HepG2 (cell line): ENCODE measurements at regions not wholly inside any gene's neighbourhood (a gene's known extent, or its start where the extent isn't known, plus 50 kb on each side); places are given as distances from the start of the nearest gene placed in this dataset.

Experiments
- HCFC1 ChIP-seq: fragments of 150-350 bp; IDR thresholded peaks from 2 replicates; pipeline ENCODE4 v1.6.1; 2014; ENCODE audit warnings: low read depth, low read length
- JARID2 ChIP-seq: sonication (generic); formaldehyde crosslinking; IDR thresholded peaks from 2 replicates; pipeline ENCODE4 v1.8.1; 2023; ENCODE audit warnings: missing genetic modification reagents, inconsistent platforms; ENCODE audit not compliant: insufficient replicate concordance
- KMT2A ChIP-seq: sonication (generic); formaldehyde crosslinking; IDR thresholded peaks from 2 replicates; pipeline ENCODE4 v1.4.0; 2020; ENCODE audit warnings: missing genetic modification reagents
- RAD21 ChIP-seq: fragments of 450-650 bp; formaldehyde crosslinking; IDR thresholded peaks from 2 replicates; pipeline ENCODE4 v1.5.0; 2020; ENCODE audit warnings: mild to moderate bottlenecking
- ZNF124 ChIP-seq: sonication (generic); formaldehyde crosslinking; IDR thresholded peaks from 2 replicates; pipeline ENCODE4 v1.4.0; 2020; ENCODE audit warnings: missing genetic modification reagents
- TF ChIP-seq, protein P1 (sequence below): sonication (generic); formaldehyde crosslinking; IDR thresholded peaks from 2 replicates; pipeline ENCODE4 v1.4.0; 2020; ENCODE audit warnings: missing genetic modification reagents, borderline replicate concordance
- TF ChIP-seq, protein P2 (sequence below): fragments of 450-650 bp; IDR thresholded peaks from 2 replicates; pipeline ENCODE4 v1.6.1; 2017; ENCODE audit warnings: mild to moderate bottlenecking
- TF ChIP-seq, protein P3 (sequence below): sonication (generic); formaldehyde crosslinking; IDR thresholded peaks from 2 replicates; pipeline ENCODE4 v1.4.0; 2020; ENCODE audit warnings: mild to moderate bottlenecking, missing genetic modification reagents, borderline replicate concordance
- TF ChIP-seq, protein P4 (sequence below): sonication (generic); formaldehyde crosslinking; IDR thresholded peaks from 2 replicates; pipeline ENCODE4 v1.5.1; 2020; ENCODE audit warnings: missing genetic modification reagents, mild to moderate bottlenecking, borderline replicate concordance
- TF ChIP-seq, protein P5 (sequence below): sonication (generic); formaldehyde crosslinking; IDR thresholded peaks from 2 replicates; pipeline ENCODE4 v1.4.0; 2020; ENCODE audit warnings: low read depth, mild to moderate bottlenecking, missing genetic modification reagents
- TF ChIP-seq, protein P6 (sequence below): sonication (generic); formaldehyde crosslinking; IDR thresholded peaks from 2 replicates; pipeline ENCODE4 v1.4.0; 2020; ENCODE audit warnings: missing genetic modification reagents

DNA sequence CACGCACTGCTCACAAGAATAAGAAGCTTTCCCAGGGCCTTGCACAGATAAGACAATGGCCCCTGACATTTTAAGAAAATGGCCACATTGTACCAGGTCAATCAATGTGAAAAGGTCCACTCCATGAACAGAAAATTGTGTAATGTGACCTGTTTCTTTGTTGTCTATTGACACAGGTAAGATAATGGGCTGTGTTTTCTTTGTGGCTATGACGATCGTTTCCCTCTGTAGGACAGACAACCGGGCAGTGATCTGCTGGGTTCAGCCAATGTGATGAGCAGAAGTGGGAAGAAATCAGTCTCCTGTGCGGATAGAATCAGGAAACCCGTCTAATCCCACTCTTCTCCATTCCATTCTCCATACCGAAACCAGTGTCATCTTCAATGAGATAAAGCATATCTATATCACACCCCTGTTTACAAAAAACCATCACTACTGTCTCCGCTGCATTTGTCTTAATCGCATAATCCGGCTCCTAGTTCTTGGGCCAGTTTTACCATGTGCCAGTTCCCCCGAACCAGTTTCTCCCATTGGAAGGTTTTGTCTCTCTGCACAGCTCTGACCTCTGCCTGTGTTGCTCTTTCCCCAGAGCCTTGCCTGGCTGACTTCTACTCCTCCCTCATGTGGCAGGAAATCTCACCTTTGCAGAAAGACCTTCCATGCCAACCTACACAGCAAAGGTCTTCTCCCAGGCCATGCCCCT, 66.9 kb upstream of the ATF7IP2 start (continued):
- TF ChIP-seq, protein P1, sequence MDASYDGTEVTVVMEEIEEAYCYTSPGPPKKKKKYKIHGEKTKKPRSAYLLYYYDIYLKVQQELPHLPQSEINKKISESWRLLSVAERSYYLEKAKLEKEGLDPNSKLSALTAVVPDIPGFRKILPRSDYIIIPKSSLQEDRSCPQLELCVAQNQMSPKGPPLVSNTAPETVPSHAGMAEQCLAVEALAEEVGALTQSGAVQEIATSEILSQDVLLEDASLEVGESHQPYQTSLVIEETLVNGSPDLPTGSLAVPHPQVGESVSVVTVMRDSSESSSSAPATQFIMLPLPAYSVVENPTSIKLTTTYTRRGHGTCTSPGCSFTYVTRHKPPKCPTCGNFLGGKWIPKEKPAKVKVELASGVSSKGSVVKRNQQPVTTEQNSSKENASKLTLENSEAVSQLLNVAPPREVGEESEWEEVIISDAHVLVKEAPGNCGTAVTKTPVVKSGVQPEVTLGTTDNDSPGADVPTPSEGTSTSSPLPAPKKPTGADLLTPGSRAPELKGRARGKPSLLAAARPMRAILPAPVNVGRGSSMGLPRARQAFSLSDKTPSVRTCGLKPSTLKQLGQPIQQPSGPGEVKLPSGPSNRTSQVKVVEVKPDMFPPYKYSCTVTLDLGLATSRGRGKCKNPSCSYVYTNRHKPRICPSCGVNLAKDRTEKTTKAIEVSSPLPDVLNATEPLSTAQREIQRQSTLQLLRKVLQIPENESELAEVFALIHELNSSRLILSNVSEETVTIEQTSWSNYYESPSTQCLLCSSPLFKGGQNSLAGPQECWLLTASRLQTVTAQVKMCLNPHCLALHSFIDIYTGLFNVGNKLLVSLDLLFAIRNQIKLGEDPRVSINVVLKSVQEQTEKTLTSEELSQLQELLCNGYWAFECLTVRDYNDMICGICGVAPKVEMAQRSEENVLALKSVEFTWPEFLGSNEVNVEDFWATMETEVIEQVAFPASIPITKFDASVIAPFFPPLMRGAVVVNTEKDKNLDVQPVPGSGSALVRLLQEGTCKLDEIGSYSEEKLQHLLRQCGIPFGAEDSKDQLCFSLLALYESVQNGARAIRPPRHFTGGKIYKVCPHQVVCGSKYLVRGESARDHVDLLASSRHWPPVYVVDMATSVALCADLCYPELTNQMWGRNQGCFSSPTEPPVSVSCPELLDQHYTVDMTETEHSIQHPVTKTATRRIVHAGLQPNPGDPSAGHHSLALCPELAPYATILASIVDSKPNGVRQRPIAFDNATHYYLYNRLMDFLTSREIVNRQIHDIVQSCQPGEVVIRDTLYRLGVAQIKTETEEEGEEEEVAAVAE (CRISPR knock-in tag), result peak; percentile 87
- TF ChIP-seq, protein P2, sequence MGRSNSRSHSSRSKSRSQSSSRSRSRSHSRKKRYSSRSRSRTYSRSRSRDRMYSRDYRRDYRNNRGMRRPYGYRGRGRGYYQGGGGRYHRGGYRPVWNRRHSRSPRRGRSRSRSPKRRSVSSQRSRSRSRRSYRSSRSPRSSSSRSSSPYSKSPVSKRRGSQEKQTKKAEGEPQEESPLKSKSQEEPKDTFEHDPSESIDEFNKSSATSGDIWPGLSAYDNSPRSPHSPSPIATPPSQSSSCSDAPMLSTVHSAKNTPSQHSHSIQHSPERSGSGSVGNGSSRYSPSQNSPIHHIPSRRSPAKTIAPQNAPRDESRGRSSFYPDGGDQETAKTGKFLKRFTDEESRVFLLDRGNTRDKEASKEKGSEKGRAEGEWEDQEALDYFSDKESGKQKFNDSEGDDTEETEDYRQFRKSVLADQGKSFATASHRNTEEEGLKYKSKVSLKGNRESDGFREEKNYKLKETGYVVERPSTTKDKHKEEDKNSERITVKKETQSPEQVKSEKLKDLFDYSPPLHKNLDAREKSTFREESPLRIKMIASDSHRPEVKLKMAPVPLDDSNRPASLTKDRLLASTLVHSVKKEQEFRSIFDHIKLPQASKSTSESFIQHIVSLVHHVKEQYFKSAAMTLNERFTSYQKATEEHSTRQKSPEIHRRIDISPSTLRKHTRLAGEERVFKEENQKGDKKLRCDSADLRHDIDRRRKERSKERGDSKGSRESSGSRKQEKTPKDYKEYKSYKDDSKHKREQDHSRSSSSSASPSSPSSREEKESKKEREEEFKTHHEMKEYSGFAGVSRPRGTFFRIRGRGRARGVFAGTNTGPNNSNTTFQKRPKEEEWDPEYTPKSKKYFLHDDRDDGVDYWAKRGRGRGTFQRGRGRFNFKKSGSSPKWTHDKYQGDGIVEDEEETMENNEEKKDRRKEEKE, result no peak
- TF ChIP-seq HCFC1 (no peak), KMT2A (peak; percentile 60; the same call in 1 of the 2 replicates), RAD21 (CRISPR knock-in tag) (no peak; the same call in 1 of the 2 replicates), JARID2 (CRISPR knock-in tag) (no peak), ZNF124 (peak; percentile 96)
- TF ChIP-seq, protein P3, sequence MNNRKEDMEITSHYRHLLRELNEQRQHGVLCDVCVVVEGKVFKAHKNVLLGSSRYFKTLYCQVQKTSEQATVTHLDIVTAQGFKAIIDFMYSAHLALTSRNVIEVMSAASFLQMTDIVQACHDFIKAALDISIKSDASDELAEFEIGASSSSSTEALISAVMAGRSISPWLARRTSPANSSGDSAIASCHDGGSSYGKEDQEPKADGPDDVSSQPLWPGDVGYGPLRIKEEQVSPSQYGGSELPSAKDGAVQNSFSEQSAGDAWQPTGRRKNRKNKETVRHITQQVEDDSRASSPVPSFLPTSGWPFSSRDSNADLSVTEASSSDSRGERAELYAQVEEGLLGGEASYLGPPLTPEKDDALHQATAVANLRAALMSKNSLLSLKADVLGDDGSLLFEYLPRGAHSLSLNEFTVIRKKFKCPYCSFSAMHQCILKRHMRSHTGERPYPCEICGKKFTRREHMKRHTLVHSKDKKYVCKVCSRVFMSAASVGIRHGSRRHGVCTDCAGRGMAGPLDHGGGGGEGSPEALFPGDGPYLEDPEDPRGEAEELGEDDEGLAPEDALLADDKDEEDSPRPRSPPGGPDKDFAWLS (CRISPR knock-in tag), result no peak
- TF ChIP-seq, protein P4, sequence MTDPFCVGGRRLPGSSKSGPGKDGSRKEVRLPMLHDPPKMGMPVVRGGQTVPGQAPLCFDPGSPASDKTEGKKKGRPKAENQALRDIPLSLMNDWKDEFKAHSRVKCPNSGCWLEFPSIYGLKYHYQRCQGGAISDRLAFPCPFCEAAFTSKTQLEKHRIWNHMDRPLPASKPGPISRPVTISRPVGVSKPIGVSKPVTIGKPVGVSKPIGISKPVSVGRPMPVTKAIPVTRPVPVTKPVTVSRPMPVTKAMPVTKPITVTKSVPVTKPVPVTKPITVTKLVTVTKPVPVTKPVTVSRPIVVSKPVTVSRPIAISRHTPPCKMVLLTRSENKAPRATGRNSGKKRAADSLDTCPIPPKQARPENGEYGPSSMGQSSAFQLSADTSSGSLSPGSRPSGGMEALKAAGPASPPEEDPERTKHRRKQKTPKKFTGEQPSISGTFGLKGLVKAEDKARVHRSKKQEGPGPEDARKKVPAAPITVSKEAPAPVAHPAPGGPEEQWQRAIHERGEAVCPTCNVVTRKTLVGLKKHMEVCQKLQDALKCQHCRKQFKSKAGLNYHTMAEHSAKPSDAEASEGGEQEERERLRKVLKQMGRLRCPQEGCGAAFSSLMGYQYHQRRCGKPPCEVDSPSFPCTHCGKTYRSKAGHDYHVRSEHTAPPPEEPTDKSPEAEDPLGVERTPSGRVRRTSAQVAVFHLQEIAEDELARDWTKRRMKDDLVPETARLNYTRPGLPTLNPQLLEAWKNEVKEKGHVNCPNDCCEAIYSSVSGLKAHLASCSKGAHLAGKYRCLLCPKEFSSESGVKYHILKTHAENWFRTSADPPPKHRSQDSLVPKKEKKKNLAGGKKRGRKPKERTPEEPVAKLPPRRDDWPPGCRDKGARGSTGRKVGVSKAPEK, result no peak
- TF ChIP-seq, protein P5, sequence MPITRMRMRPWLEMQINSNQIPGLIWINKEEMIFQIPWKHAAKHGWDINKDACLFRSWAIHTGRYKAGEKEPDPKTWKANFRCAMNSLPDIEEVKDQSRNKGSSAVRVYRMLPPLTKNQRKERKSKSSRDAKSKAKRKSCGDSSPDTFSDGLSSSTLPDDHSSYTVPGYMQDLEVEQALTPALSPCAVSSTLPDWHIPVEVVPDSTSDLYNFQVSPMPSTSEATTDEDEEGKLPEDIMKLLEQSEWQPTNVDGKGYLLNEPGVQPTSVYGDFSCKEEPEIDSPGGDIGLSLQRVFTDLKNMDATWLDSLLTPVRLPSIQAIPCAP (CRISPR knock-in tag), result peak; percentile 71; the same call in 1 of the 2 replicates
- TF ChIP-seq, protein P6, sequence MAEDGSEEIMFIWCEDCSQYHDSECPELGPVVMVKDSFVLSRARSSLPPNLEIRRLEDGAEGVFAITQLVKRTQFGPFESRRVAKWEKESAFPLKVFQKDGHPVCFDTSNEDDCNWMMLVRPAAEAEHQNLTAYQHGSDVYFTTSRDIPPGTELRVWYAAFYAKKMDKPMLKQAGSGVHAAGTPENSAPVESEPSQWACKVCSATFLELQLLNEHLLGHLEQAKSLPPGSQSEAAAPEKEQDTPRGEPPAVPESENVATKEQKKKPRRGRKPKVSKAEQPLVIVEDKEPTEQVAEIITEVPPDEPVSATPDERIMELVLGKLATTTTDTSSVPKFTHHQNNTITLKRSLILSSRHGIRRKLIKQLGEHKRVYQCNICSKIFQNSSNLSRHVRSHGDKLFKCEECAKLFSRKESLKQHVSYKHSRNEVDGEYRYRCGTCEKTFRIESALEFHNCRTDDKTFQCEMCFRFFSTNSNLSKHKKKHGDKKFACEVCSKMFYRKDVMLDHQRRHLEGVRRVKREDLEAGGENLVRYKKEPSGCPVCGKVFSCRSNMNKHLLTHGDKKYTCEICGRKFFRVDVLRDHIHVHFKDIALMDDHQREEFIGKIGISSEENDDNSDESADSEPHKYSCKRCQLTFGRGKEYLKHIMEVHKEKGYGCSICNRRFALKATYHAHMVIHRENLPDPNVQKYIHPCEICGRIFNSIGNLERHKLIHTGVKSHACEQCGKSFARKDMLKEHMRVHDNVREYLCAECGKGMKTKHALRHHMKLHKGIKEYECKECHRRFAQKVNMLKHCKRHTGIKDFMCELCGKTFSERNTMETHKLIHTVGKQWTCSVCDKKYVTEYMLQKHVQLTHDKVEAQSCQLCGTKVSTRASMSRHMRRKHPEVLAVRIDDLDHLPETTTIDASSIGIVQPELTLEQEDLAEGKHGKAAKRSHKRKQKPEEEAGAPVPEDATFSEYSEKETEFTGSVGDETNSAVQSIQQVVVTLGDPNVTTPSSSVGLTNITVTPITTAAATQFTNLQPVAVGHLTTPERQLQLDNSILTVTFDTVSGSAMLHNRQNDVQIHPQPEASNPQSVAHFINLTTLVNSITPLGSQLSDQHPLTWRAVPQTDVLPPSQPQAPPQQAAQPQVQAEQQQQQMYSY (CRISPR knock-in tag), result no peak
